OCI-LY7 (cell line): ENCODE measurements at regions not wholly inside any gene's neighbourhood (a gene's known extent, or its start where the extent isn't known, plus 50 kb on each side); places are given as distances from the start of the nearest gene placed in this dataset.

ENCODE experiments used
- EZH2phosphoT487 ChIP-seq: fragments of 200-600 bp; sonication (generic); IDR thresholded peaks from 2 replicates; pipeline ENCODE4 v1.6.1; 2018; ENCODE audit warnings: low read depth, borderline replicate concordance, mild to moderate bottlenecking, mixed run types, antibody characterized with exemption, low read length, moderate library complexity, mixed read lengths
- TF ChIP-seq, protein P1 (sequence below): fragments of 200-600 bp; sonication (generic); conservative IDR thresholded peaks from 2 replicates; pipeline ENCODE4 v1.5.1; 2014; ENCODE audit warnings: mild to moderate bottlenecking, antibody characterized with exemption, low read length, moderate library complexity, mixed read lengths

DNA sequence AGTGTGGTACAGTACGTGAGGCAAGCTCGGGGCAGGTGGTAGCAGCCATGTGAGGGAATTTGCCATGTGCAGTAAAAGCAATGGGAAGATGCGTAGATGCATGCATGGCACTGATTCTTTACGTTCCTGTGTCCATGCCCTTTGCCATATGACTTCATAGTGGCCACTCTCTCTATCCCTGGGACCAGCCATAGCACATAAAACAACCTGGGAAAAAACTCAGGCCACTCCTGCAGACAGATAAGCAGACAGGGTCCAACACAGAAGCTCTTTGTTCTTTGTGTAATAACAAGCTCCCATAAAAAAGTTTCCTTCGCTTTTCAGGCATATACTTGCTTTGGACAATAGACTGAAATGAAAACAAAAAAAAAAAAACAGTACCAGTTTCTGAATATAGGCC, 622.4 kb upstream of the POM121L12 start:
- TF ChIP-seq, protein P1, sequence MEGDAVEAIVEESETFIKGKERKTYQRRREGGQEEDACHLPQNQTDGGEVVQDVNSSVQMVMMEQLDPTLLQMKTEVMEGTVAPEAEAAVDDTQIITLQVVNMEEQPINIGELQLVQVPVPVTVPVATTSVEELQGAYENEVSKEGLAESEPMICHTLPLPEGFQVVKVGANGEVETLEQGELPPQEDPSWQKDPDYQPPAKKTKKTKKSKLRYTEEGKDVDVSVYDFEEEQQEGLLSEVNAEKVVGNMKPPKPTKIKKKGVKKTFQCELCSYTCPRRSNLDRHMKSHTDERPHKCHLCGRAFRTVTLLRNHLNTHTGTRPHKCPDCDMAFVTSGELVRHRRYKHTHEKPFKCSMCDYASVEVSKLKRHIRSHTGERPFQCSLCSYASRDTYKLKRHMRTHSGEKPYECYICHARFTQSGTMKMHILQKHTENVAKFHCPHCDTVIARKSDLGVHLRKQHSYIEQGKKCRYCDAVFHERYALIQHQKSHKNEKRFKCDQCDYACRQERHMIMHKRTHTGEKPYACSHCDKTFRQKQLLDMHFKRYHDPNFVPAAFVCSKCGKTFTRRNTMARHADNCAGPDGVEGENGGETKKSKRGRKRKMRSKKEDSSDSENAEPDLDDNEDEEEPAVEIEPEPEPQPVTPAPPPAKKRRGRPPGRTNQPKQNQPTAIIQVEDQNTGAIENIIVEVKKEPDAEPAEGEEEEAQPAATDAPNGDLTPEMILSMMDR: no peak
- no peak for TF ChIP-seq EZH2phosphoT487
